Fibroblast of lung (primary cell): ENCODE measurements at regions not wholly inside any gene's neighbourhood (a gene's known extent, or its start where the extent isn't known, plus 50 kb on each side); places are given as distances from the start of the nearest gene placed in this dataset.

Experiments used
- EZH2 ChIP-seq: IDR thresholded peaks from 2 replicates; pipeline ENCODE4 v1.5.1; 2012; ENCODE audit warnings: low read length, control low read depth, mild to moderate bottlenecking; ENCODE audit errors: missing control alignments
- TF ChIP-seq, protein P1 (sequence below), 2 donors: IDR thresholded peaks in 1 of 2; conservative IDR thresholded peaks in 1 of 2; 1 replicate in 1 of 2; 2 replicates in 1 of 2; pipeline ENCODE4 v1.5.1; 2011 to 2012; ENCODE audit warnings: low read length in 2 of 2, control low read depth in 1 of 2, inconsistent platforms in 1 of 2, low read depth in 1 of 2, mild to moderate bottlenecking in 1 of 2

DNA sequence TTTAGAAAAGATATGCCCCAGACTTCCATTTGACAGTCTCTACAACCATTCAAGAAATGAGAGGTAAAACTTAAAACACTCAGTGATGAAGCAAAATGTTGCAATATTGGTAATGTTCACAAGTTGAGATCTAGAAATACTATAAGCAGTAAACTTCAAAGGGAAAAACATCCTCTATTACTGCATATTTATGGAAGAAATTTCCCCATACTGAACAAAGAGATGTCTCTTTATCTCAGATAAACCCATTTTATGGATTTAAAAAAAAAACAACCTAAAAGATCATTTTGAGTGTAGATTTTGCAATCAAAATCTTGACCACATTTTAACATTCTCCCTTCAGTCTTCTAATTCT lies 177.8 kb upstream of the TAB2 start:
- TF ChIP-seq, protein P1, sequence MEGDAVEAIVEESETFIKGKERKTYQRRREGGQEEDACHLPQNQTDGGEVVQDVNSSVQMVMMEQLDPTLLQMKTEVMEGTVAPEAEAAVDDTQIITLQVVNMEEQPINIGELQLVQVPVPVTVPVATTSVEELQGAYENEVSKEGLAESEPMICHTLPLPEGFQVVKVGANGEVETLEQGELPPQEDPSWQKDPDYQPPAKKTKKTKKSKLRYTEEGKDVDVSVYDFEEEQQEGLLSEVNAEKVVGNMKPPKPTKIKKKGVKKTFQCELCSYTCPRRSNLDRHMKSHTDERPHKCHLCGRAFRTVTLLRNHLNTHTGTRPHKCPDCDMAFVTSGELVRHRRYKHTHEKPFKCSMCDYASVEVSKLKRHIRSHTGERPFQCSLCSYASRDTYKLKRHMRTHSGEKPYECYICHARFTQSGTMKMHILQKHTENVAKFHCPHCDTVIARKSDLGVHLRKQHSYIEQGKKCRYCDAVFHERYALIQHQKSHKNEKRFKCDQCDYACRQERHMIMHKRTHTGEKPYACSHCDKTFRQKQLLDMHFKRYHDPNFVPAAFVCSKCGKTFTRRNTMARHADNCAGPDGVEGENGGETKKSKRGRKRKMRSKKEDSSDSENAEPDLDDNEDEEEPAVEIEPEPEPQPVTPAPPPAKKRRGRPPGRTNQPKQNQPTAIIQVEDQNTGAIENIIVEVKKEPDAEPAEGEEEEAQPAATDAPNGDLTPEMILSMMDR (conservative IDR thresholded peaks at IDR 0.05 in 1 of 2, IDR thresholded peaks at IDR 0.05 in 1 of 2; ENCODE audit: low read depth in 1 of 2, low read length in 2 of 2): no peak
- no peak for TF ChIP-seq EZH2
